Suprapubic skin (tissue), 3 donors: ENCODE measurements at regions not wholly inside any gene's neighbourhood (a gene's known extent, or its start where the extent isn't known, plus 50 kb on each side); places are given as distances from the start of the nearest gene placed in this dataset.

Source experiments
- POLR2A ChIP-seq, 2 donors: fragments of 450-650 bp; IDR thresholded peaks; one replicate each; pipeline ENCODE4 v1.6.1; 2017; ENCODE audit warnings: antibody characterized with exemption in 2 of 2, mild to moderate bottlenecking in 2 of 2, moderate library complexity in 2 of 2
- TF ChIP-seq, protein P1 (sequence below), 2 donors: fragments of 200-600 bp in 1 of 2; fragments of 450-650 bp in 1 of 2; sonication (generic) in 1 of 2; IDR thresholded peaks; one replicate each; pipeline ENCODE4 v1.5.1; 2016 to 2019; ENCODE audit warnings: antibody characterized with exemption in 2 of 2, mild to moderate bottlenecking in 1 of 2, moderate library complexity in 1 of 2

DNA sequence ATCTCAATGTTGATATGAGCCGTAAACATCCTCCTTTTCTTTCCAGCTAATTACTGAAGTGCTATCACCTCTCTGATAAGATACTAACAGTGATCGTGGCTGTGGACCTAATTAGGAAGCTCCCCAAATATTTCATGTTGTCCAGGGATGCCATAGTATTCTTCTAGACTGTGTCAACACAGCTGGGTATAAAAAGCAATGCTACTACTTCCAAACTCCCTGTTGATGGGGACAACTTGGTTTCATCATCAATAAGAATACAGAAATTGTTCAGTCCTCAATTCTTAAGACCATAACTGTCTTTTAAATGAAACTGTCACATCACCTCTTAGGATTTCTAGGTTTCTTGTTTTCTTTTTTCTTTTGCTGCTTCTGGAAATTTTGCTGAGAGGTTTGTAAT is 530.6 kb downstream of the TOX3 start:
- TF ChIP-seq, protein P1, sequence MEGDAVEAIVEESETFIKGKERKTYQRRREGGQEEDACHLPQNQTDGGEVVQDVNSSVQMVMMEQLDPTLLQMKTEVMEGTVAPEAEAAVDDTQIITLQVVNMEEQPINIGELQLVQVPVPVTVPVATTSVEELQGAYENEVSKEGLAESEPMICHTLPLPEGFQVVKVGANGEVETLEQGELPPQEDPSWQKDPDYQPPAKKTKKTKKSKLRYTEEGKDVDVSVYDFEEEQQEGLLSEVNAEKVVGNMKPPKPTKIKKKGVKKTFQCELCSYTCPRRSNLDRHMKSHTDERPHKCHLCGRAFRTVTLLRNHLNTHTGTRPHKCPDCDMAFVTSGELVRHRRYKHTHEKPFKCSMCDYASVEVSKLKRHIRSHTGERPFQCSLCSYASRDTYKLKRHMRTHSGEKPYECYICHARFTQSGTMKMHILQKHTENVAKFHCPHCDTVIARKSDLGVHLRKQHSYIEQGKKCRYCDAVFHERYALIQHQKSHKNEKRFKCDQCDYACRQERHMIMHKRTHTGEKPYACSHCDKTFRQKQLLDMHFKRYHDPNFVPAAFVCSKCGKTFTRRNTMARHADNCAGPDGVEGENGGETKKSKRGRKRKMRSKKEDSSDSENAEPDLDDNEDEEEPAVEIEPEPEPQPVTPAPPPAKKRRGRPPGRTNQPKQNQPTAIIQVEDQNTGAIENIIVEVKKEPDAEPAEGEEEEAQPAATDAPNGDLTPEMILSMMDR (IDR thresholded peaks at IDR 0.05) = no peak
- TF ChIP-seq POLR2A (IDR thresholded peaks at IDR 0.05) = no peak
